ENCODE measurements at regions not wholly inside any gene's neighbourhood (a gene's known extent, or its start where the extent isn't known, plus 50 kb on each side); places are given as distances from the start of the nearest gene placed in this dataset.

DNA sequence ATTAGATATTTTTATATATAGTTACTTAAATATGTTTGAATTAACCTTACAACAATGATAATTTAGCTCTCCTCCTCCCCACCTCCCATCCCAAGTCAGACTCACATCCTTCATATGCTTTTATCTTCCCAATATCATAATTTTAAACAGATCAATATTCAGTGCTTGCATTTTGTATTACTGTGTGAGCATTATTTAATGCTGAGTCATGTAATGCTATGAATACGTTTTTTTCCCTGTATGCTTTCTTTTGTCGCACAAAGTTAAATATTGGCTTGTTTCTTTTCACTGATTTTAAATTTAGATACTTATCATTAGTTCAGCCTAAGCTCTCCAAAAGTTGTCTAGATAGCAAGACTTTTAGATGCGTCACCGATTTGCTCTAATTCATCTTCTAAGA, 471.6 kb upstream of the SGO1 start:
- TF ChIP-seq, protein P1, sequence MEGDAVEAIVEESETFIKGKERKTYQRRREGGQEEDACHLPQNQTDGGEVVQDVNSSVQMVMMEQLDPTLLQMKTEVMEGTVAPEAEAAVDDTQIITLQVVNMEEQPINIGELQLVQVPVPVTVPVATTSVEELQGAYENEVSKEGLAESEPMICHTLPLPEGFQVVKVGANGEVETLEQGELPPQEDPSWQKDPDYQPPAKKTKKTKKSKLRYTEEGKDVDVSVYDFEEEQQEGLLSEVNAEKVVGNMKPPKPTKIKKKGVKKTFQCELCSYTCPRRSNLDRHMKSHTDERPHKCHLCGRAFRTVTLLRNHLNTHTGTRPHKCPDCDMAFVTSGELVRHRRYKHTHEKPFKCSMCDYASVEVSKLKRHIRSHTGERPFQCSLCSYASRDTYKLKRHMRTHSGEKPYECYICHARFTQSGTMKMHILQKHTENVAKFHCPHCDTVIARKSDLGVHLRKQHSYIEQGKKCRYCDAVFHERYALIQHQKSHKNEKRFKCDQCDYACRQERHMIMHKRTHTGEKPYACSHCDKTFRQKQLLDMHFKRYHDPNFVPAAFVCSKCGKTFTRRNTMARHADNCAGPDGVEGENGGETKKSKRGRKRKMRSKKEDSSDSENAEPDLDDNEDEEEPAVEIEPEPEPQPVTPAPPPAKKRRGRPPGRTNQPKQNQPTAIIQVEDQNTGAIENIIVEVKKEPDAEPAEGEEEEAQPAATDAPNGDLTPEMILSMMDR (IDR thresholded peaks at IDR 0.05 in 8 of 11, conservative IDR thresholded peaks at IDR 0.05 in 3 of 11): no peak
- TF ChIP-seq POLR2AphosphoS5 (IDR thresholded peaks at IDR 0.05): no peak
- TF ChIP-seq POLR2A (IDR thresholded peaks at IDR 0.05): no peak

Data from spleen (tissue), 7 donors.